GM21786 (cell line): ENCODE measurements at regions not wholly inside any gene's neighbourhood (a gene's known extent, or its start where the extent isn't known, plus 50 kb on each side); places are given as distances from the start of the nearest gene placed in this dataset.

Experiments used
- ATAC-seq: cut with Tn5 transposase; IDR thresholded peaks from one replicate; pipeline ENCODE4 v1.9.1; 2021; ENCODE audit not compliant: unreplicated experiment

DNA sequence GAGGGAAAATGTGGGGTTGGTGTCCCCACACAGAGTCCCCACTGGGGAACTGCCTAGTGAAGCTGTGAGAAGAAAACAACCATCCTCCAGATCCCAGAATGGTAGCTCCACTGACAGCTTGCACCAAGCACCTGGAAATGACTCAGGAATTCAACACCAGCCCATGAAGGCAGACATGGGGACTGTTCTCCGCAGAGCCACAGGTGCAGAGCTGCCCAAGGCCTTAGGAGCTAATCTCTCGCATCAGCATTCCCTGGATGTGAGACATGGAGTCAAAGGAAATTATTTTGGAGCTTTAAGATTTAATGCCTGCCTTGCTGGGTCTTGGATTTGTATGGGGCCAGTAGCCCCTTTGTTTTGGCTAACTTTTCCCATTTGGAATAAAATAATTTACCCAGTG is 367.9 kb downstream of the FAM133A start:
- ATAC-seq, result no peak

DNA sequence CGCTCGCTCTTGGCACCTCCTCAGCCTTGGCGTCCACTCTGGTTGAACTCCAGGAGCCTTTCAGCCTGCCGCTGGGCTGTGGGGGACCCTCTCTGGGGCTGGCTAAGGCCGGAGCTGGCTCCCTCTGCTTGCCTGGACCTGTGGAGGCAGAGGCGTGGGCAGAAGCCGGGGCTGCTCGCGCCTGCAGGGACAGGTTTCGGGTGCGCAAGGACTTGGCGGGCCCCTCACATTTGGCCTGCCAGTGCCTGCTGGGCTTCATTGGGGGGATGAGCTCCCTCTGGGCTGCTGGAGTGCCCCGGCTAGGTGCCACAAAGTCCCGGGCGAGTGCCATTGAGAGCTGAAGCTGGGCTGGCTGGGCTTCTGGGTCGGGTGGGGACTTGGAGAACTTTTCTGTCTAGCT is 371.7 kb downstream of the FAM133A start:
- ATAC-seq, result no peak

DNA sequence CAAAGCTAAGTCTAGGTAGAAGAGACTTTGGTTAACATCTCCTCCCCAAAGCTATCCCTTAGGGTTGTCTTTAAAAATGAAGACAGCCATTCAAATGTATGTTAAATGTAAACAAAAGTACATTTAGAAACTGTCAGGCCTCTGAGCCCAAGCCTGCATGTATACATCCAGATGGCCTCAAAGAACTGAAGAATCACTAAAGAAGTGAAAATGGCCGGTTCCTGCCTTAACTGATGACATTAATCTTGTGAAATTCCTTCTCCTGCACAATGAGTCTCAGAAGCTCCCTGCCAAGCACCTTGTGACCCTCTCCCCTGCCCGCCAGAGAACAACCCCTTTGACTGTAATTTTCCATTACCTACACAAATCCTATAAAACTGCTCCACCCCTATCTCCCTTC is 377.9 kb downstream of the FAM133A start:
- no peak for ATAC-seq

DNA sequence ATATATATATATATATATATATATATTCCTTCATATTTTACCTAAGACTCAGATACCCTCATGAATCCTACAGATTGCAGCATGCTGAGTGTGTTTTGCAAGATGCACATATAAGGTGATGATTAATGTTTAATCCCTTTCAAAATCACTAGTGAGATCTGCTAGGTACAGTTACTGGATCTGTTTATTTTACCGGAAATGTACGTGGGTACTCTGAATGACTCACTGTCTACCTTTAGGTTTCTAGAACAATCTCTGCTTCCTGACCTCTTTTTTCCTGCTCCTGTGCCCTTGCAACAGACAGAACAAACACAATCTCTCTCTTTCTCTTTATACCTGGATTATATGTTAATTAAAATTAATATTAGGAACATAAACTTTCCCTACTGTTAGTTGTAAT is 379.6 kb downstream of the FAM133A start:
- no peak for ATAC-seq

DNA sequence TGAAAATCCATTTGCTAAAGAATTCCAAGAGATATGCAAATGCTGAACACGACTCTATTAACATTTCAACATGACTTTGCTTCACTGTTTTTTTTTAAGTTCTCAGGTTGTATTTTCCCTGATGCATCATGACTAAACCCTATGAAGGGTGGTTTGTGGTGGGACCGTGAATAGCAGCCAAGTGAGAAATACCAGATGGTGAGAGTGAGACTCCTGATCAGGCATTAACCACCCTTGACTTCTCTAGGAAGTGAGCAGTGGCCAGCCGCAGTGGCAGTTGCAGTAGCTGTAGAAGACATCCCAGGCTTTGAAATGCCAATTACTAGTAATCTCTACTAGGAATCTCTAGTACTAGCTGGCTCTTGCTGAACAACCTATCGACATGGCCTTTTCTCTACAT is 383.4 kb downstream of the FAM133A start:
- no peak for ATAC-seq

DNA sequence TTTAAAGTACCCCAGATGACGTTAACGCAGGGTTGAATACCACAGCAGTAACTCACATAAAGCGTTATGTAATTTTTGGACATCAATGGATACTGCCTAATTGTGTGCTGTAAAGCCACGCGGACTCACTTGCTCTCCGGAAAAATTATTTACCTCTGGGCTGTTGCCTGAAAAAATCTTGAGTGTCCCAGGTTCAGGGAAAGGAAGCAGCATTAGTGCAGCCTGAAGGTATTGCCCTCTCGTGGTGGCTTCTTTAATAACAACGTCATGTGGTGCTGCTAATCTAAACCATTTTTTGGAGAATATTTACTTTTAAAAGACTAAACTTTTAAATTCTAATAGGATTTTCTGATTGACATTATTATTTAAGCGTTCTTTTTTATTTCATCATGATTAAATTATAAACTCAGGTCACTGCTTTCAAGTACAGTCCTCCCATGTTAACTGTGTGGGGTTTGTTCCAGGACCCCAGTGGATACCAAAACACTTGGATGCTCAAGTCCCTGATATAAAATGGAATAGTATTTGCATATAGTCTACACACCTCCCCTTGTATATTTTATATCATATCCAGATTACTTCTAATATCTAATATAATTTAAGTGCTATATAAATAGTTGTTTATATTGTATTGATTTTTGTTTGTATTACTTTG is 384.8 kb downstream of the FAM133A start:
- no peak for ATAC-seq

DNA sequence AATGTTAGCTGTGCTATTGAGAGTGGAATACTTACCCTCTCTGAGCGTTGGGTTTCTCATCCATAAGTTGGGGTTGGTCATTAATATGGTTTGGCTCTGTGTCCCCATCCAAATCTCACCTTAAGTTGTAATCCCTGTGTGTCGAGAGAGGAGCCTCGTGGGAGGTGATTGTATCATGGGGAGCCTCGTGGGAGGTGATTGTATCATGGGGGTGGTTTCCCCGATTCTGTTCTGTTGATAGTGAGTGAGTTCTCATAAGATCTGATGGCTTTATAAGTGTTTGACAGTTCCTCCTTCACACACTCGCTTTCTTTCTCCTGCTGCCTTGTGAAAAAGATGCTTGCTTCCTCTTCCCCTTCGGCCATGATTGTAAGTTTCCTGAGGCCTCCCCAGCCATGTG is 391.1 kb downstream of the FAM133A start:
- ATAC-seq, result no peak

DNA sequence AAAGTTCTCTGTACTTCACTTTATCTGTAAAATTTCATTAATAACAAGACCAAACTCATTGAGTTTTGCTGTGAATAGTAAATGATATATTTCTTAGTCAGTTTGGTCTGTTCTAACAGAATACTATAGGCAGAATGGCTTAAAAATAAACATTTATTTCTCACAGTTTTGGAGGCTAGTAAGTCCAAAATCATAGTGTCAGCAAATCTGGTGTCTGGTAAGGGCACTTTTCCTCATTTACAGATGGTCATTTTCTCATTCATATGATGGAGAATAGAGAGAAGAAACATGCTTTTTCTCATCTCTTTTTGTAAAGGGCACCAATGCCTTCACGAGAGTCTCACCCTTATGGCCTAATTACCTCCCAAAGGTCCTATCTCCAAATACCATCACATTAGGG is 415.1 kb downstream of the FAM133A start:
- ATAC-seq, result no peak

DNA sequence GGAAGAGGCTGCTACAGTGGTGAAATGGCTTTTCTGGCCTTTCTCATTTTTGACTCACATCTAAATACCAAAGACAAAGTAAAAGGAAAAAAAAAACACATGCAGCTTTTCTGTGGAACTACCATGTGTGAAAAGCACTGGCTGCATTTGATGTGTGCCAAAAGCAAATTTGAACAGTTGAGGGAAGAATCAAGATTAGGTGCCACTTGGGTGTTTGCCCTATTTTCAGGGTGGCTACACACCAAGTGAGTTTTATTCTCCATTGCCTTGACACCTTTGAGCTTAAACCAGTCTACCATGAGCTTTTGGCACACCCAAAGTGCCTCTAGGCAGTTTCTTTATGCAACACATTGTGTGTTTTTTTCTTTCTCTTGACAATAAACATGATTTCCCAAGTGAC is 423.9 kb downstream of the FAM133A start:
- no peak for ATAC-seq

DNA sequence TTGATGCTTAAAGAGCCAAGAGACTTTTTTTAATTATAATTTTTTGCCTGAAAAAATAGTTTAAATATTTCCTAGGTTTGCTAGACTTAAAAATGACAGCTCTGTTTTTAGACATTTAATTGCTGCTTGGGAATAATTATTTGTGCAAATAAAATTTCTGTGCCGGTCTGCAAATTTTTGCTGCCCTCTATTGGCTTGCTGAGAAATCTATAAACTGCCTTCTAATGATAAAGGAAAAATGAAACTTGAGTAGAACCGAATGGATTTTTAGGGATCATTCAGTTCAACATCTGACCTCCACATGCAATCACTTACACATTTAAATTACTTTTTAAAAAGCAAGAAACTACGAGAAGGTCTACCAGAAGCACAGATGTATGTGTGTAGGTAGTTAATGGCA is 434.0 kb downstream of the FAM133A start:
- no peak for ATAC-seq

DNA sequence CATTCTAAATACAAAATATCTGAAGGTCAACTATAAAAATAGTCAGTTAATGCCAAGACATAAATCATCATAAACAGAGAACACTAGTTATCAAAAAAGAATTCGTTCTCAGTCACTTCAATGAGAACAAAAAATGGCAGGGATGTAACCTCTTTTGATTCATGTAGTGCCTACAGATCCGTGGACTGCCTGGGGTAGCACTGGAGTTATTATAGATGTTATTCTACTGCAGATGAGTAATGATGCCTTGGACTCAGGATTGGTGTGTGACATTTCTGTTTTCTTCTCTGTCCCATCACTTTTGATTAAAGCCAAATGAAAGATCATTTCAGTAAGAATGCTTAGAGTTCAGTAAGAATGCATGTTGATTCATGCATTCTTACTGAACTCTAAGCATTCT is 440.4 kb downstream of the FAM133A start:
- no peak for ATAC-seq

DNA sequence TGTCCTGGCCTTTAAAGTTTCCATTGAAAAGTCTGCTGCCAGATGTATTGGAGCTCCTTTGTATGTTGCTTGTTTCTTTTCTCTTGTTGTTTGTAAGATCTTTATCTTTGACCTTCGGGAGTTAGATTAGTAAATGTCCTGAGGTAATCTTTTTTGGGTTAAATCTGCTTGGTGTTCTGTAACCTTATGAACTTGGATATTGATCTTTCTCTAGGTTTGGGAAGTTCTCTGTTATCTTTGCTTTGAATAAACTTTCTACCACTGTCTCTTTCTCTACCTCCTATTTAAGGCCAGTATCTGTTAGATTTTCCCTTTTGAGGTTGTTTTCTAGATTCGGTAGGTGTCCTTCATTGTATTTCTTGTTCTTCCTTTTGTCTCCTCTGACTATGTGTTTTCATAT is 447.8 kb downstream of the FAM133A start:
- ATAC-seq, result no peak

DNA sequence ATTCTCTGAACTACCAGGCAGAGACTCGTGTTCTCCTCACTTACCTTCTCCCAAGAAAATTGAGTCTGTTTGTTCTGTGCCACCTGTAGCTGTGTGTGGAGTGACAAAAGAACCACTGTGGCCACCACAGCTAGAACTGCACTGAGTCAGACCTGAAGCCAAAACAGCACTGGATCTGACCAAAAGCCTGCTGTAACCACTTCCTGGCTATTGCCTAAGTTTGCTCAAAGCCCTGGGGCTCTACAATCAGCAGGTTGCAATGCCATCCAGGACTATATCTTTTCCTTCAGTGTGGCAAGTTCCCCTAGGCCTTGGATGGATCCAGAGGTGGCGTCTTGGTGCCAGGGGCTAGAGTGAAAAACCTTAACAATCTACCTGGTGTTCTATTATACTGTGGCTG is 449.1 kb downstream of the FAM133A start:
- ATAC-seq, result no peak

DNA sequence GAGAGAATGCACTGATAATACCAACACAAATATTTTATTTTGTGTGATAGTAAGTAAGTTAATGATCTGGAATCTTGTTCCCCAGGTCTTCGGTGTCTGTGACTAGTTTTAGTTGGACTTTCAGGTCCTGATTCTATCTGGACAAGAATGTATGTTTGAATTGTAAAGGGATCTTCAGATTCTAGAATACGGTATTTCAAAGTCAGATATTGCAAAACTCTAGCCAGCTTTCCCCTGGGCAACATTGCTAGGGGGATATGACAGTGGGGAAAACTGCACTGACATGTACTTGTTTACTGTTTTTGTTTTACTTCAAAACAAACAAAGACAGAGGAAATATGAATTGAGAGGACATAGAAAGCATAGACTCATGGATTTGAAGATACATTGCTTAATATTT is 489.0 kb downstream of the FAM133A start:
- no peak for ATAC-seq

DNA sequence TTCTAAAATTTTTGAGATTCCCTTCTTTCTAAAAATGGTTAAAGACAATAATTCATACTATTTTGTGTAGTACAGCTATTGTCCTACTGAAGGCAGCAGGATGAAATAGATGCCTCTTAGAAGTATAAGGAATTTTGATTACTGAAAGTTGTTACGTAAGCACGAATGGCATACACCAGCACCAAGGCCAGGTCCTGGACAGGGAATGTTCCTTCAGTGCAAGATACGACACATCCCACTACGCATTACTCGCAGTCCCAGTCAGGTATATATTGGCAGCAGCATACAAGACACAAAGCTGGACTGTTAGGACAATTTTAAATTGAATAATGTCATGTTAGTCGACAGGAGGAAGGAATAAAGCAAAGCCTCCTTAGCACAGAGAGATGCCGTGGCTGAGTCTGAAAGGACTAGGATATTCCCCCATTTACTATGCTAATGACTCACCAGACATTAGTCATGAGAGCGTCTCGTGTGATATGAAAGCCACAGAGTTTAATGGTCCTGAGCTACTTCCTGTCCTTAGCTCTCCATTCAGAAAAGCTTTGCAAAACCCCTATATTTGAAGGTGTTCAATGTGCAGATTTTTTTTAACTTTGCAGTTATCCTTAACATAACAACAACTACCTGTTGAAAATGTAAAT is 504.3 kb downstream of the FAM133A start:
- no peak for ATAC-seq

DNA sequence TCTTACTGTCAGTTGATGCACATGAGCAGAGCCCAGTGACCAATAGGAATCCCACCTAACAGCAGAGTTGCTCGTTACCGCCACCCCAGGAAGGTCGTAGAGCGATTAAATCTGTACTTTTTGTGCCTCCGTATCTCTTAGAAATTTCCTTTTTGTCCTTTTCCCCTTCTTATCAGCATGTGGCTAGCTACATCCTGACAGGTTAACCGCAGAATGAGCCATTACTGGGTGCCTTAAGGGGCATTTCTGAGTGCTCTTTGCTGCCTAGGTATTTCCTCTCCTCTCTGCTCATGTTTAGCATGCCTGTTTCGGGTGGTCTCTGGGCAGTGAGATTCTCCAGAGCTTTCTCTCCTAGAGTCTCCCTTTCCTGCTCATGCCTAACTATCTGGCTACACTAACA is 530.5 kb downstream of the FAM133A start:
- ATAC-seq, result no peak

DNA sequence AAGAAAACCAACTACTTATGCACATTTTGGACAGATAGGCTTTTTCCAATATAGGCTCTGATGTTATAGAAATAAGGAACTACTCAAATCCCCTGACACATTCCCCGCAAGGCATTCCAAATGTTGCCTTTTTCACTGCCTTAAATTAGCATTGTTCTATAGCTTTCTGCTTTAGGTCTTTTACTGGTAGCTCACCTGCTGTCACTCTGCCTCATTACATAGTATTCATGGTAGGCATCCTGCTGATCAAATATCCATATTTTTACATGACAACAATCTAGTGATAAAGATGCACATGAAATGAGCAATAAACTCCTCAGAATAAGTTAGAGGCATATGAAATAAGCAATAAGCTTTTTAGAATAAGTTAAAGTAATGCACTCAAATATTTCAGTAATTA is 542.7 kb downstream of the FAM133A start:
- no peak for ATAC-seq

DNA sequence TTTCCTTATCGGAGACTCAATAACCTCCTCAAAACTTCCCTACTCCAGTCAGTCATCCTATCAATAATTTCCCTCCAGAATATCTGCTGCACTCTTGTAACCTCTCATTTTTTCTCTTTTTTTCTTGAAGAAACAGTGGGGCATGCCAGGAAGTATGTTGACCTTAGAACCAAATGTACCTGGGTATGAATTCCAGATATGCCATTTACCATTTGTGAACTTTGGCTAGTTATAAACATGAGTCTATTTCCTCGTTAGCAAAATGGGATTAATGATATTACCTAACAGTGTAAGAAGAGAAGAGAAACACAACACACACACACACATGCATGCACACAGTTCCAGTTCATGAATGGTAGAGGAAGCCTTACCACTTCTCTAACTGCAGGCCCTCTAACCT is 578.2 kb downstream of the FAM133A start:
- ATAC-seq, result no peak

DNA sequence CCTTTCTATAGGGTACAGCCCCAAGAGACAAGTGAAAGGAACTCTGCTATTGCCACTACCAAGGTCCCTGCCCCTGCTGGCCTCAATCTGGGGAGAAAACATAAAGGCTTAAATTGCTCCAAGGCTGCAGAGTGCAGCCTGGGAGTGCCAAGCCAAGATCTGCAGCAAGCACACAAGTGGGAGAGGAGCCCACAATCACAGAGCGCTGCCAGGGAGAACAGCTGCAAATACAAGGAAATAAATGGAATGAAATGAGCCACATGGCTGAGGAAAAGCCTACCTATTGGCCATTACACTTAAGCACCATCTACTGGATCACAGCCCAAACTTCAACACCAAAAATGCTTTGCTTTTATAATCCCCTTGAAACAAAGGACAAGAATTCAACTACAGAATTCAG is 582.4 kb downstream of the FAM133A start:
- ATAC-seq, result no peak

DNA sequence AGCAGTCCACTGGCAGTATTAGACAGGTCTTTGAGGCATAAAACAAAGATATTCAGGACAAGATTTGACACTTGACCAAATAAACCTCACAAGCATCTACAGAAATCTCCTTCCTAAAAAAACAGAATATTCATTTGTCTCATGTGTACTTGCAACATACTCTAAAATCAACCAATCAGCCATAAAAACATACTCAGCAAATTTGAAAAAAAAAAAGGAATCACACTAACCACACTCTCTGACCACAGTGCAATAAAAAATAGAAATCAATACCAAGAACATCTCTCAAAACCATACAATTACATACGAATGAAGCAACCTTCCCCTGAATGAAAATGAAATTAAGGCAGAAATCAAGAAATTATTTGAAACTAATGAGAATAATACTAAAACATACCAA is 591.3 kb downstream of the FAM133A start:
- ATAC-seq, result no peak

DNA sequence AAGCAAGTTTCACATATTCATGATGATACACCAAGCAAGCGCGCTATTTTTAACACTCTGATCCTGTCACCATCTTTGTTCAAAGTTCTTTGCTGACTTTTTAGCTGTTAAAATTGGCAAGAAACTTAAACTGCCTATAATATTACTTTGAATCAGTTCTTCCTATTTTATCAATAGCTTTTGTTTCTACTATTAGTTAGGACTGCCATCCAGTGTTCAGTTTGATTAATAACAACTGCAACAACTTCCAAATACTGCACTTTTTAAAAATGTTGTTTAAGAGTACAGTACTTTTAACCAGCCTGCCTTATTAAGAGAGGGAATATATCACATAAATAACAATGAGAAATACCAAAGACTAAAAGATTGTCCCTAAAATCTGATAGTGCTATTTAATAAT is 614.3 kb downstream of the FAM133A start:
- ATAC-seq, result no peak

DNA sequence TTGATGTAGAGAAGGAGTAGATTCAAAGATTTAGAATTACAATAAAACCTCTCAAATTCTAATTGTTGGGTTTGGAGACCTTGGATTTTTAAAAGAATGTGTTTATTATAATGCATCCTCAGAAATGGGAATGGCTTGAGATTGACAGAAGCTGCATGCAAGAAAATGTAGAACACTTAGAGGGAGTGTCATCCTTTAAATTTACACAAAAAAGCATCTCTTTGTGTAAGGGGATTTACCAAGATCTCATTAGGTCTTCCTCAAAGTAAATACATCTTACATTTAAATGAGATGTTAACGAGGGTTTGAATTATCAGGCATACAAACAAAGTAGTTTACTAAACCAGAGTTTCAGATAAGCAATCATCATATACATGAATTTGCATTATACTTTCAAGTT is 615.0 kb downstream of the FAM133A start:
- ATAC-seq, result no peak

DNA sequence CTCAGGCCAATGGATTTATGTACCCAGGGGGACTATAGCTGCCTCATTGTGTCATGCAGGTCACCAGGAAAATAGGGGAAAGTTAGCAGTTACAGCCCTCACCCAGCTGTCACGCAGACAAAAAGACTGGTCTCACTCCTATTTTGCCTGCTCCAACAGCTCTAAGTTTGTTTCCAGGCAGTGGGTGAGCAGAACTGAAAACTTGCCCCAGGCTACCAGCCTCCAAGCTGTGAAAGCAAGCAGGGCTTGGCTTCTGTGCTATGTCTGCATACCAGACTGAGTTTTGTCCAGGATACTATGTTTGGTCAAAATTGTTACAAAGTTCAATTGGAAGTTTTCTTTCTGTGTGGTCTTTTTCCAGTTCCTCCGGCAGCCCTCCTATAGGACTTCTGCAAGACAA is 628.4 kb downstream of the FAM133A start:
- no peak for ATAC-seq
